HEK293T (cell line): ENCODE measurements at regions not wholly inside any gene's neighbourhood (a gene's known extent, or its start where the extent isn't known, plus 50 kb on each side); places are given as distances from the start of the nearest gene placed in this dataset.

Source experiments
- BHLHE40 ChIP-seq: fragments of 450-650 bp; IDR thresholded peaks from 2 replicates; pipeline ENCODE4 v1.6.1; 2016; ENCODE audit warnings: mild to moderate bottlenecking, moderate library complexity, borderline replicate concordance
- HDGF ChIP-seq: fragments of 450-650 bp; IDR thresholded peaks from 2 replicates; pipeline ENCODE4 v1.6.1; 2017; ENCODE audit warnings: antibody characterized with exemption, borderline replicate concordance
- NFRKB ChIP-seq: fragments of 450-650 bp; IDR thresholded peaks from 2 replicates; pipeline ENCODE4 v1.6.1; 2016; ENCODE audit warnings: mild to moderate bottlenecking, moderate library complexity
- PKNOX1 ChIP-seq: fragments of 450-650 bp; IDR thresholded peaks from 2 replicates; pipeline ENCODE4 v1.6.1; 2016
- SP1 ChIP-seq: fragments of 450-650 bp; IDR thresholded peaks from 2 replicates; pipeline ENCODE4 v1.6.1; 2017
- SUZ12 ChIP-seq: fragments of 450-650 bp; IDR thresholded peaks from 2 replicates; pipeline ENCODE4 v1.6.1; 2016; ENCODE audit warnings: mild to moderate bottlenecking
- TARDBP ChIP-seq: fragments of 450-650 bp; IDR thresholded peaks from 2 replicates; pipeline ENCODE4 v1.6.1; 2016

DNA sequence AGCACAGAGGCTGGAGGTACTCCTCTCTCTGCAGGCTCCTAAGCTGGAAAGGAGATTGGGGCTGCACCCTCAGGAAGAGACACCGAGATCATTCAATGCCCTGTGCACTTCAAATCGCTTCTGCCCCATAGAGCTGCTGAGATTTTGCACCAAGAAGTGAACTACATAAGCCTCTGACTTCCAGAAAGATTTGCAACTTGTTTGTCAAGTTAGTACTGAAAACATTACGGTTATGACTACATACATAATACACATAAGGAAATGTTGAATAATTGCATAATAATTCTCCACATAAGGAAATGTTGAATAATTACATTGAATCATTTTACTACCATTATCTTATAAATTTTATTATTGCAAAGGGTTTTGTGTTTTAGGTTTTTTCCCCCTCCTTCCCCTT is 120.3 kb upstream of the SASH1 start:
- TF ChIP-seq SP1 (no peak), TARDBP (no peak), NFRKB (no peak), HDGF (no peak), SUZ12 (no peak), PKNOX1 (no peak), BHLHE40 (no peak)
